GM12872 (cell line): ENCODE measurements at regions not wholly inside any gene's neighbourhood (a gene's known extent, or its start where the extent isn't known, plus 50 kb on each side); places are given as distances from the start of the nearest gene placed in this dataset.

Experiments used
- CTCF ChIP-seq: IDR thresholded peaks from 3 replicates; pipeline ENCODE4 v1.5.1; 2011; ENCODE audit warnings: low read depth, mild to moderate bottlenecking, low read length, moderate library complexity; ENCODE audit not compliant: insufficient read depth

GRCh38 chr4:166512267-166512666 is 639.2 kb downstream of the TLL1 start:
- TF ChIP-seq CTCF, result no peak

GRCh38 chr4:166518315-166518714 is 645.3 kb downstream of the TLL1 start:
- no peak for TF ChIP-seq CTCF

- no peak for TF ChIP-seq CTCF
Observed at GRCh38 chr4:166518776-166519175, 645.7 kb downstream of the TLL1 start.

- TF ChIP-seq CTCF, result no peak
Observed at GRCh38 chr4:166519774-166520173, 646.7 kb downstream of the TLL1 start.

GRCh38 chr4:166527500-166527899 is 654.5 kb downstream of the TLL1 start:
- TF ChIP-seq CTCF, result no peak

- TF ChIP-seq CTCF, result no peak
Observed at GRCh38 chr4:166531703-166532102, 658.7 kb downstream of the TLL1 start.

GRCh38 chr4:166535865-166536264 is 662.8 kb downstream of the TLL1 start:
- no peak for TF ChIP-seq CTCF
